ENCODE measurements at regions not wholly inside any gene's neighbourhood (a gene's known extent, or its start where the extent isn't known, plus 50 kb on each side); places are given as distances from the start of the nearest gene placed in this dataset.

DNA sequence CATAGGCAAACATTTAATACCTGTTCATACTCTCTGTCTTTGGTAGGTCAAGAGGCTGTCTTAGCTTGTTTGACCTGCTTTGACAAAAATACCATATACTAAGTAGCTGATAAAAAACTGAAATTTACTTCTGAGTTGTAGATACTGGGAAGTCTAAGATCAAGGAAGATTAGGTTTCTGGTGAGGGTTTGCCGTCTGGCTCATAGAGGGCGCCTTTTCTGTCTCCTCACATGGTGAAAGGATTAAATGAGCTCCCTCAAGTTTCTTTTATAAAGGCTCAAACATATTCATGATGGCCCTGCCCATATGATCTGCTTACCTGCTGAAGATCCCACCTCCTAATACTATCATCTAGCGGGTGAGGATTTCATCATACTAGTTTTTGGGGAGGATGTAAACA lies 1076.1 kb upstream of the NCAM2 start:
- TF ChIP-seq POLR2AphosphoS5 (IDR thresholded peaks at IDR 0.05) (no peak), POLR2A (IDR thresholded peaks at IDR 0.05) (no peak), EP300 (IDR thresholded peaks at IDR 0.05) (no peak)
- TF ChIP-seq, protein P1, sequence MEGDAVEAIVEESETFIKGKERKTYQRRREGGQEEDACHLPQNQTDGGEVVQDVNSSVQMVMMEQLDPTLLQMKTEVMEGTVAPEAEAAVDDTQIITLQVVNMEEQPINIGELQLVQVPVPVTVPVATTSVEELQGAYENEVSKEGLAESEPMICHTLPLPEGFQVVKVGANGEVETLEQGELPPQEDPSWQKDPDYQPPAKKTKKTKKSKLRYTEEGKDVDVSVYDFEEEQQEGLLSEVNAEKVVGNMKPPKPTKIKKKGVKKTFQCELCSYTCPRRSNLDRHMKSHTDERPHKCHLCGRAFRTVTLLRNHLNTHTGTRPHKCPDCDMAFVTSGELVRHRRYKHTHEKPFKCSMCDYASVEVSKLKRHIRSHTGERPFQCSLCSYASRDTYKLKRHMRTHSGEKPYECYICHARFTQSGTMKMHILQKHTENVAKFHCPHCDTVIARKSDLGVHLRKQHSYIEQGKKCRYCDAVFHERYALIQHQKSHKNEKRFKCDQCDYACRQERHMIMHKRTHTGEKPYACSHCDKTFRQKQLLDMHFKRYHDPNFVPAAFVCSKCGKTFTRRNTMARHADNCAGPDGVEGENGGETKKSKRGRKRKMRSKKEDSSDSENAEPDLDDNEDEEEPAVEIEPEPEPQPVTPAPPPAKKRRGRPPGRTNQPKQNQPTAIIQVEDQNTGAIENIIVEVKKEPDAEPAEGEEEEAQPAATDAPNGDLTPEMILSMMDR (IDR thresholded peaks at IDR 0.05), result no peak
- Histone ChIP-seq H3K4me1 (no peaks in the 10 kb centered on the region), H3K27me3 (no peaks in the 10 kb centered on the region), H3K4me3 (no peak overlapping the region), H3K27ac (no peak overlapping the region), H3K36me3 (no peaks in the 10 kb centered on the region), H3K9me3 (no peaks in the 10 kb centered on the region)
- ATAC-seq (ENCODE audit: low FRiP score in 2 of 2) (no peak), DNase-seq (no peak)
- WGBS, 2 donors, result 85 to 87% methylated on average over 3 of the region's 3 CpGs

DNA sequence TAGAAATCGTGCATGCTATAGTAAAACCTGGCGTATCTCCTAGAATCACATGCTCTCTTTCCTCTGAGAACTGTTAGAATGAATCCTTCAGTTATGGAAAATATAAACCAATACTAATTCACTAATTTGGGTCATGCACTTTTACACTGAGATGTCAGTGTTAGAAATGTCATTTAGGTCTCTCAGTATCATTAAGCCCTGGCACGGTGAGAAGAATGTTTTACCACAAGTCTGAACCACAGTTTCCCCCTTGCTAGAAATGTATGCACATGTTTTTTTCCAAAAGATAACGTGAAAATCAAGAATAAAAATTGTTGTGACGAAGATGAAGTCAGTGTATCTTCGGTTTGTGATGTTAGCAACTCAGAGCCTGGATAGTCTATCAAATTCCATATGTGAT lies 1062.7 kb upstream of the NCAM2 start:
- ATAC-seq (ENCODE audit: low FRiP score in 2 of 2) (no peak), DNase-seq (no peak)
- Histone ChIP-seq H3K4me3 (no peak overlapping the region), H3K36me3 (no peaks in the 10 kb centered on the region), H3K27me3 (no peaks in the 10 kb centered on the region), H3K27ac (no peak overlapping the region), H3K4me1 (no peaks in the 10 kb centered on the region), H3K9me3 (no peaks in the 10 kb centered on the region)
- TF ChIP-seq POLR2A (IDR thresholded peaks at IDR 0.05) (no peak), EP300 (IDR thresholded peaks at IDR 0.05) (no peak), POLR2AphosphoS5 (IDR thresholded peaks at IDR 0.05) (no peak)
- TF ChIP-seq, protein P1 (IDR thresholded peaks at IDR 0.05), result no peak
- 76 to 77% methylated on average over 6 of the region's 6 CpGs for WGBS, 2 donors

DNA sequence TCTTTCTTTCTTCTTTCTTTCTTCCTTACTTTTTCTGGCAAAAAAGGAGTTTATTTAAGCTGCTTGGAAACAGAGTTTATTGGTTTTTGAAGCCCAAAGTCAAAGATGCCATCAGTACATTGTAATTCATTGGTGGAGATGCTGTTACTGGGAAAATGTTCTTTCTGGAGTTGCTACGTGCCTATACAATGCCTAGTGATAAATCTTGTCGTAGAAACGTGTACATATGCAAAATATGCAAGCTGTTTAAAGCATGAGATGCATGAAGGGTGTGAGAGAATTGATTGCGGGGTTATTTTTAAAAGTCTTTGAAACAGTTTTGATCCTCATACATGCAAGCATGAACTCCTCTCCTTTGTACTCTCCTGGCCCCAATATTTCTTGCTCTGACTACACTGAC lies 1060.6 kb upstream of the NCAM2 start:
- DNase-seq, result no peak
- no peak overlapping the region for H3K27ac ChIP-seq
- 74 to 76% methylated on average over 4 of the region's 4 CpGs for WGBS, 2 donors
- H3K9me3 ChIP-seq, result no peaks in the 10 kb centered on the region
- no peaks in the 10 kb centered on the region for H3K27me3 ChIP-seq
- no peak for ATAC-seq (ENCODE audit: low FRiP score in 2 of 2)
- no peak overlapping the region for H3K4me3 ChIP-seq
- H3K36me3 ChIP-seq, result no peaks in the 10 kb centered on the region
- no peaks in the 10 kb centered on the region for H3K4me1 ChIP-seq
- no peak for TF ChIP-seq EP300 (IDR thresholded peaks at IDR 0.05)
- TF ChIP-seq POLR2AphosphoS5 (IDR thresholded peaks at IDR 0.05), result no peak
- no peak for TF ChIP-seq POLR2A (IDR thresholded peaks at IDR 0.05)
- TF ChIP-seq, protein P1 (IDR thresholded peaks at IDR 0.05), result no peak

DNA sequence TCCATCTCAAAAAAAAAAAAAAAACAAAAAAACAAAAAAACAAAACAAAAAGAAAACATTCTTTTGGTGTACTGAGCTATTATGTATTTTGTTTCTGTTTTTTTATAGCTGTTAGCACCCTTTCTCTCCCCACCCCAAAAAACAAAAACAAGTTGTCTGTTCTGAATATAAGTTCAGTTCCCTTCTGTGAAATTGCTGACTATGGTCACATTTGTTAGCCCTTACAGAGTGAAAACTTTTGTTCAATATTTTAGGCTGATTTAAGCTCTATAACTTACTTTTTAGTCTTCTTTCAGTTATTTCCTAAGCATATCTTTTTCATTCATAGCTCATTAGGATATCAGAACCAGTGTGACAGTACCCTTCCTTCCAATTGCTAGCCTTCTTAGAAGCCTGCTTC lies 1056.6 kb upstream of the NCAM2 start:
- Histone ChIP-seq H3K27ac (no peak overlapping the region), H3K4me1 (no peaks in the 10 kb centered on the region), H3K27me3 (no peaks in the 10 kb centered on the region), H3K4me3 (no peak overlapping the region), H3K9me3 (no peaks in the 10 kb centered on the region), H3K36me3 (no peaks in the 10 kb centered on the region)
- DNase-seq (no peak), ATAC-seq (ENCODE audit: low FRiP score in 2 of 2) (no peak)
- TF ChIP-seq EP300 (IDR thresholded peaks at IDR 0.05) (no peak), POLR2A (IDR thresholded peaks at IDR 0.05) (no peak), POLR2AphosphoS5 (IDR thresholded peaks at IDR 0.05) (no peak)
- TF ChIP-seq, protein P1 (IDR thresholded peaks at IDR 0.05), result no peak

DNA sequence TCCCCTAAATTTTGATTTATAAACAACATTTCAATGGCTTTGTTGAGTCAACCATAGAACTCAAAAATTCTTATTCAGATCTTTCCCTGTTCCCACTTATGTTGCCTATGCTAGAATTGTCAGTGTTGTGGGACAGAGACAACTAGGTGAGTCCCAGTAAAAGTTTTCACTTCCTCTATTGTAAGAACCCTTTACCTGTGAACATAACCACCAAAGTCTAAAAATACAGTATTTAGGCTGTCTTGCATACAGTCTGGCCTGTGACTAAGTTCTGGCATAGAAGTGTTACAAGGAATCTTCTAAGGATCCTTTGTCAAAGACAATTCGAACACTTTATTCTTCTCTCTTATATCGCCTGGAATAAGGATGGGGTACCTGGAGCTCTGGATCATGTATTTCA lies 1047.9 kb upstream of the NCAM2 start:
- no peak for TF ChIP-seq POLR2AphosphoS5 (IDR thresholded peaks at IDR 0.05)
- TF ChIP-seq EP300 (IDR thresholded peaks at IDR 0.05), result no peak
- TF ChIP-seq, protein P1 (IDR thresholded peaks at IDR 0.05), result no peak
- TF ChIP-seq POLR2A (IDR thresholded peaks at IDR 0.05), result no peak
- Histone ChIP-seq H3K4me1 (no peaks in the 10 kb centered on the region), H3K36me3 (no peaks in the 10 kb centered on the region), H3K27me3 (no peaks in the 10 kb centered on the region), H3K4me3 (no peak overlapping the region), H3K27ac (no peak overlapping the region), H3K9me3 (no peaks in the 10 kb centered on the region)
- WGBS, 2 donors, result 76 to 92% methylated on average over 2 of the region's 2 CpGs
- ATAC-seq (ENCODE audit: low FRiP score in 2 of 2), result no peak
- no peak for DNase-seq
